GM18507 (cell line): ENCODE measurements at regions not wholly inside any gene's neighbourhood (a gene's known extent, or its start where the extent isn't known, plus 50 kb on each side); places are given as distances from the start of the nearest gene placed in this dataset.

Experiments
- DNase-seq: peaks from one replicate; pipeline ENCODE4 v3.0.0; 2011; ENCODE audit warnings: low read depth; ENCODE audit not compliant: insufficient read length; ENCODE audit errors: extremely low spot score
- FAIRE-seq: peaks from 2 replicates; lab custom pipeline; 2011; peaks lifted over from hg19 to GRCh38; lab: Jason Lieb, UNC

DNA sequence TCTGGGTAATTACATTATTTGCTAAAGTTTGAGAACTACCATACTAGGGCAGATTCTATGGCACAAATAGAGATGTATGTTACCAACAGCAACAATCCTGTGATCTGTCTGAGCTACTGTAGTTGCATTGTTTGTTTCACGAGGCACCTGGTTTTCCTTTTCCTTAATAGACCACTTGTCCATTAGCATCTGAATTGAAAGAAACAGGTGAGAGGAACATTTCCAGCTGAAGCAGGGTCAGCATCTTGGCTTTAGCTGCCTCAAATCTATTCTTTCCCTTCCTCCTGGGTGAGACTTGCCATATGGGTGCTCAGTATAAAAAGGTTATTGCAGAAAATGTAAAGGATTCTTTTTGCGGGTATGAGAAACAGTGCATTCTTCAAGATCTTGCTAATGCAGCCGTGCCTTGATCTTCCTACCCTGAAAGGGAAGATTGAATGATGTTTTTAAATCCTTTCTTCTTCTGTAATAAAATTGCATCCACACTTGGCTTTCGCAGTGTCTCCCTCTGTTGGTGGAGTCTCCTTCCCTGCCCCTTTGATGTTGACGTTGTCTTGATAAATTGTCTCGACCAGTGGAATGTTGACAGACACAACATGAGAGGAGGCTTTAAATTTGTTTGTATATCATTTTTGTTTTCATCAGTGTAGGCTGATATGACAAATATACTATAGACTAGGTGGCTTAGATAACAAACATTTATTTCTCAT is 118.0 kb upstream of the BRINP1 start:
- FAIRE-seq, result no peak
- no peak for DNase-seq

DNA sequence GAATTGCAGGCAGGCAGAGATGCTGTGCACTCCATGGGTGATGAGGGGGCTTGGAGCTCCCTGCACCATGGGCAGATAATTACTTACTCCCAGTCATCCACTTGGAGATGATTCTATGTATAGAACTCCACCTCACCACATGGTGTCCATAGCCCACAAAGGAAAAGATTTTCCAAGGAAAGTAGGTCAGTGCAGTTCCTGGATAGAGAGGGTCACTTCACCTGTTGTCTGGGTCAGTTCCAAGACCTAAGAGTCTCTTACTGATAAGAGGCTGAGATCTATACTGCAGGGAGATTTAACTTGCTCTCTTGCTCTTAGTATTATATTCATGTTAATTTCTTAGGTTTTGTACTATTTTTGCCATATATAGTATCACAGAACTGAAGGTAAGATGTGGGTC is 113.9 kb upstream of the BRINP1 start:
- DNase-seq (no peak), FAIRE-seq (no peak)

DNA sequence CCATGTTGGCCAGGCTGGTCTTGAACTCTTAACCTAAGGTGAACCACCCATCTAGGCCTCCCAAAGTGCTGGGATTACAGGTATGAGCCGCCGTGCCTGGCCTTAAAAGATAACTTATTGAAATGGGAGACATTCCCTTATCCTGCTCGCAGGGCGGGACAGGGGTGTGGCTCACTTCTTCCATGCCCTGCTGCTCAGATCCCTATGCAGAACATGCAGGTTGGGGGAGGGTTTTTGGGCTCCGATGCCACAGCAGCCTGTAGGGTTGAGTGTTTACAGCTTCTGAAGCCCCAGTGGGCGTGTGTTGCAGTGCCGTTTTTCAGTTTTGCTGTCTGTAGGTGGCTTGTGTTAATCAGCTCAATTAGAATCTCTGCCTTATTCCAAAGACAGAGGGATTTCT is 108.0 kb upstream of the BRINP1 start:
- DNase-seq, result no peak
- FAIRE-seq, result no peak

DNA sequence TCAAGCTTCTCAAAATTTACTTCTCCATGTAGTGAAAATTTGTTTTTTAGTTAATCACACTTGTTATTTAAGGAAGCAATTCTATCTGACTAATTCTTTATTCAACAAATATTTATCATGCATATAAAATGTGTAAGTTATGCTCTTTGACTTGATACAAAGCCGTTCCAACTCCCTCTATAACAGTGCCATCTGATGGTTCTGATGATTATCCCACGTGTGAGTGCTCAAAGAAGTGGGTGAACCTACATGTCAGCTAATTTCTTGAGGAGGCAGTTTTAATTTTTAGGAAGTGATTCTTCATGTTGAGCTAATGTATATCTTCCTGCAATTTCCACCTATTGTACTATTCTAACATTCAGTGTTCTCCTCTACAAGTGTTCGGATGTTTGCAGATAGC is 88.8 kb upstream of the BRINP1 start:
- no peak for DNase-seq
- FAIRE-seq, result no peak

DNA sequence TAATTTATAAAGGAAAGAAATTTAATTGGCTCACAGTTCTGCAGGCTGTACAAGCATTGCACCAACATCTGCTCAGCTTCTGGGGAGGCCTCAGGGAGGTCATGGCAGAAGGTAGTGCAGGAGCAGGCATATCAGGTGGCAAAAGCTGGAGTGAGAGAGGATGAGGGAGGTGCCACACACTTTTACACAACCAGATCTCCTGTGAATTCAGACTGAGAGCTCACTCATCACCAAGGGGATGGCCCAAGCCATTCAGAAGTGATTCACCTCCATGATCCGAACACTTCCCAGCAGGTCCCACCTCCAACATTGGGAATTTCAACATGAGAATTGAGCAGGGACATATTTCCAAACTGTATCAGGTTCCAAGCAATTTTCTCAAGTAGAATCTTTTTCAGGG is 84.7 kb upstream of the BRINP1 start:
- DNase-seq, result no peak
- FAIRE-seq, result no peak

DNA sequence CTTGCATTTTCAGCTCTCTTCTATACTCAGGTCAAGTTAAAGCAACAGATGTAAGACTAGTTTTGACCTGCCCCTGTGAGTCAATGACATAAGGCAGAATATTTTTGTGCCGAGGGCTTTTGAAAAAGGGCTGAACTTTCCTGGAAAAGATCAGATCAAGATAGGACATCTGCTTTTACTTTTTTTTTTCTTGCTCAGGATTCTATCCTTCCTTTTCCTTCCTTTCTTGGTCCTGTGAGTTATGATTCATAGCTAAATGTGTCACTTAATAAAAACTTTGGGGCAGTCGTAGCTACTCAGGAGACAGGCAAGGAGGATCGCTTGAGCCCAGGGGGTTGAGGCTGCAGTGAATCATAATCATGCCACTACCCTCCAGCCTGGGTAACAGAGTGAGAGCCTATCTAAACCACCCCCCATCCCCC is 84.3 kb upstream of the BRINP1 start:
- no peak for FAIRE-seq
- DNase-seq, result no peak

DNA sequence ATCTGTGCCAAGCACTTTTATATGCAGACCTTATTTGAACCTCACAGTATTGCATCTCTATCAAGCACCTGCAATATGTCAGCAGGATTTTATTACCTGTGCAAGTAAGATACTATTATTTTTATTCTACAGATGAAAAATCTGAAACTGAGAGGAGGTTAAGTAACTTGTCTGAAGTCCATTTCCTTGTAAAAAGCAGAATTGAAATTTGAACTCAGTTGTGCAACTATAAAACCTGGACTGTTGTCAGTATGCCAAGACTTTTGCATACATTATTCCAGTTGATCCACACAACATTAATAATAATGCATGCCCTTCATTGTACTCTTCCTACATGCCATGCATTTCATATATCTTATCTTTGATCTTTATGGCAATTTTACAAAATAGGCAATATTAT is 82.2 kb upstream of the BRINP1 start:
- DNase-seq, result no peak
- FAIRE-seq, result no peak

DNA sequence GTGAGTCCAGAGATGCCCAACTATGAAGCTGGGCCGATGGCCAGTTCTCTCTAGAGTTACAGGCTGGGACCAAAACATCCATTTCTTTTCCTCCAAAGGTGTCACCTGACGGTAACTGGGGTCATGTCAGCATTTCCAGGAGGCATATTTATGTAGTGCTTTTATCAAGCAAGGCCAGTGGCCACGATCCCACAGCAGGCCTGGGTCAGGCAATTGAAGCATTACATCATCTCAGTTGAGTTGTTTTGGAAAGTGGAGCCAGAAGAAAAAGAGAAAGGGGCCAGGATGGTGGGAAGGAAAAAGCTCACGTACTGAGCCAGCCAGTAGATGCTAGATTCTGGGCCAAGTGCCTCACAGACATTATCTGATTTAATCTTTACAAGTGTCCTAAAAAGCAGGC is 73.9 kb upstream of the BRINP1 start:
- DNase-seq (no peak), FAIRE-seq (no peak)

DNA sequence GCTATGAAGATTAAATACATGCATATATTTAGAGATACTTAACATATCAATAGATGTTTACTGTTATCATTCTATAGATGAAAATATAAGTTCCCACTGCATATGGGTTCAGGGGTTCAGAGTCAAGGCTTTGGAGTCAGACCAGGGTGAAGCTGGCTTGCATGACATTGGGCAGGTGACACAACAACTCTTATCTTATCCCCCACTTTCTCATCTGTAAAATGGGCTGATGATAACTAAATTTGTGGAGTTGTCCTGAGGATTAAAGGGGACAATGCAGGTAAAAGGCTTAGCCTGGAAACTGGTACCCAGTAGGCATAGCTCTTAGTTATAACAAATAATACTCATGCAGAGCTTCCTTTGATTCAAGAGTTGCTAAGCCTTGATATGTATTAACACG is 72.6 kb upstream of the BRINP1 start:
- no peak for FAIRE-seq

DNA sequence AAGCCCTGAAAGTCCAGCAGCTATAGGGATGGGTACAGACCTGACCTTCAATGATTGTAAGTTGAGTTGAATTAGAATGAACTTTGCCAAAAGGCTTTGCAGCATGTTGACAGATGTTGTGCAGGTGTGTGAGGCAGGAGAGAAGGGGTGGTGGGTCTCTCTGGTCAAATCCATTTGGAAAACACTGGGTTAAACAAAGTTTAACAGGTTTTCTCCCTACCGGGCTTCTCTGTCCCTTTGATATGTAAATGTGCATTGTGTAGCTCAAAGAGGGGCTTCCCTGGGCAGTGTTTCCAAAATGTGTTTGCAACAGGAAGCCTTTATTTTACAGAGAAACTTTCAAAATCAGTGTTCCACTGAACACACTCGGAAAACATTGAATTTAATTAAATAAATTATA is 72.1 kb upstream of the BRINP1 start:
- DNase-seq (no peak), FAIRE-seq (no peak)

More for the DNA sequence above, 72.6 kb upstream of the BRINP1 start:
- no peak for DNase-seq

DNA sequence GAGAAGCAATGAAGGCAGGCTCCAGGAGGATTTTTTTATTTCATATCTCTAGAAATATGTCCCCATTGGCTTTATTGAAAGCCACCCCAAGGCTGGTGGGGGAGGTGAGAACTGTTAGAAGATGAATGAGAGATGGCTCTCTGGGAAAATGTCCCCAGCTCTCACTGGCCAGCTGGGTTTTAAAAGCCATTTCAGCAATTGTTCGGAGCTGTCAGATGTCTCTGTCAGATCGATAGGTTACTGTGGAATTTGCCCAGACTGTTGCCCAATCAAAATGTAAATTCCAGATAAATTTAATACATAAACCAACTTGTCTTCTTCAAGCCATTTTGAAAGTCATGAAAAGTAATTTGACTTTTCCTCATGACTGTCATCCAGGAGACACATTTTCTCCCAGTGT is 67.0 kb upstream of the BRINP1 start:
- no peak for DNase-seq
- FAIRE-seq, result no peak

DNA sequence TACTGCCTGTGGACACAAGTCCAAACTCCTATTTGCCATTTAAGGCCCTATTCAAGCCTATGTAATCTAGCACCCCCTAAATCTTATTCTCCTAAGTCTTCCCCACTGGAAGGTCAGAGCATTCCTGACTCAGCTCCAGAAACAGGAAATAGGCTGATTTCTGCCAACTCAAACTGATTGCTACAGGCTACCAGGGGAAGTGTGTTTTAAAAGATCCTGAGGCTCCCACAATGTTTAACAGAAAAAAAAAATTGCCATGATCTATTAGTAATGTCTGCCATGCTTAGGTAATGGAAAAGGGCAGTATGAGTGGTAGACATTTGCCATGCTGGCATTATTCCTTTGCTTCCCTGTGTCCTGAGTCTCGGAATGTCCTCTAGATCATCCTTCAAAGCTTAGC is 65.8 kb upstream of the BRINP1 start:
- no peak for FAIRE-seq

DNA sequence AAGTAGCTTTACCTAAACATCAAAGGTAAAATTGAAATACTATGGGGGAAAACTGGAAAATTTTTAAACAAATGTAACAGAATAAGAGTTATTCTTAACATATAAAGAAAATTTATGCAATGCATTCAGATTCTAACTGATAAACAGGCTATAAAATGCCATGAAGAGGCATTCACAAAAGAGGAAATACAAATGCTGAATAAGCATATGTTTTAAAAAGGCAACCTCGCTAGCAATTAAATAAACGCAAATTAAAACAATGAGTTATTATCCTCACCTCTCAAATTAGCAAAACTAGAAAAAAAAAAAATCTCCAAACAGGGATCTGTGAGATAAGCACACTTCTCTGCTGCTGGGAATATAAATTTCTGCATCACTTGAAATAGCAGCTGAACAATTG is 63.2 kb upstream of the BRINP1 start:
- no peak for DNase-seq
- no peak for FAIRE-seq

More for the DNA sequence above, 65.8 kb upstream of the BRINP1 start:
- no peak for DNase-seq

DNA sequence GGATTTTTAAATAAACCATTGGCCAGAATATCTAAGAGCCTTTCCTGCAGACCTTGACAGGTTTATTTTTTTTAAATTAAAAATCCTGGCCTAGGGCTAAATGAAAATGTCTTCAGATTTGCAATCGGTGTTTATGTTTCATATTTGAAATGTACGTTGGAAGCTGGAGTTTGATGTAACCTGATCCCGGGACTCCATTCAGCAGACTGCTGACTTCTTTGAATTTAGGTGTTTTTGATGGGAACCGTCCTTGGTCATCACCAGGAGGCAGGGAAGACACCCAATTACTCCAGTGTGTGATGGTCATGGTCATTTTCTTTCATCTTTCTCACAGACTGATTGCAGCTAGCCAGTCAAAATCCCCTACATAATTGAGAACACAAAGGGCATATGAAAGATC is 60.1 kb upstream of the BRINP1 start:
- DNase-seq, result no peak
- FAIRE-seq, result no peak

DNA sequence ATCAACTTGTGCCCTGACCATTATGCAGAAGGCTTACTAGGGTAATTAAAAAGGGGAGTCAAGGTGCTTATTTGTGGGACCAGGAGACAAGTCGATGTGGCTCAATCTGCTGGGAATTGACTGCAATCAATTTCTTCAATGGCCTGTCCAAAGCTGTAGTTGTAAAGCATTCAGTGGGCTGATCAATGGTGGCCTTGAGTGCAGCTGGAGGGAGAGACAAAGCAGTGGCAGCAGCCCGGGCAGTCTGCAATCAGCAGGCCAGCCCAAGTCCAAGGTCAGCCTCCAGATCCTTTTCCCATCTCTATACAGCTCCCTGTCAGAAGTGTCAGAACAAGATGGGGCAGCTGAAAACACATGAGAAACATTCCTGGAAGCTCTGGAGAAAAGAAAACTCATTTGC is 51.0 kb upstream of the BRINP1 start:
- no peak for DNase-seq
- FAIRE-seq, result no peak
